HEK293T (cell line): ENCODE measurements at regions not wholly inside any gene's neighbourhood (a gene's known extent, or its start where the extent isn't known, plus 50 kb on each side); places are given as distances from the start of the nearest gene placed in this dataset.

Source experiments
- ARNT ChIP-seq: fragments of 450-650 bp; IDR thresholded peaks from 2 replicates; pipeline ENCODE4 v1.6.1; 2017; ENCODE audit warnings: mild to moderate bottlenecking
- BHLHE40 ChIP-seq: fragments of 450-650 bp; IDR thresholded peaks from 2 replicates; pipeline ENCODE4 v1.6.1; 2016; ENCODE audit warnings: mild to moderate bottlenecking, moderate library complexity, borderline replicate concordance
- FOXK2 ChIP-seq: fragments of 450-650 bp; IDR thresholded peaks from 2 replicates; pipeline ENCODE4 v1.6.1; 2016; ENCODE audit warnings: mild to moderate bottlenecking
- FOXM1 ChIP-seq: fragments of 450-650 bp; IDR thresholded peaks from 2 replicates; pipeline ENCODE4 v1.6.1; 2017; ENCODE audit warnings: mild to moderate bottlenecking, borderline replicate concordance
- HDGF ChIP-seq: fragments of 450-650 bp; IDR thresholded peaks from 2 replicates; pipeline ENCODE4 v1.6.1; 2017; ENCODE audit warnings: antibody characterized with exemption, borderline replicate concordance
- L3MBTL2 ChIP-seq: fragments of 450-650 bp; conservative IDR thresholded peaks from 2 replicates; pipeline ENCODE4 v1.6.1; 2016; ENCODE audit warnings: mild to moderate bottlenecking
- NFRKB ChIP-seq: fragments of 450-650 bp; IDR thresholded peaks from 2 replicates; pipeline ENCODE4 v1.6.1; 2016; ENCODE audit warnings: mild to moderate bottlenecking, moderate library complexity
- SP1 ChIP-seq: fragments of 450-650 bp; IDR thresholded peaks from 2 replicates; pipeline ENCODE4 v1.6.1; 2017
- SUZ12 ChIP-seq: fragments of 450-650 bp; IDR thresholded peaks from 2 replicates; pipeline ENCODE4 v1.6.1; 2016; ENCODE audit warnings: mild to moderate bottlenecking
- TARDBP ChIP-seq: fragments of 450-650 bp; IDR thresholded peaks from 2 replicates; pipeline ENCODE4 v1.6.1; 2016
- ZNF384 ChIP-seq: fragments of 450-650 bp; IDR thresholded peaks from 2 replicates; pipeline ENCODE4 v1.6.1; 2016
- TF ChIP-seq, protein P1 (sequence below): fragments of 450-650 bp; IDR thresholded peaks from 2 replicates; pipeline ENCODE4 v1.6.1; 2016

DNA sequence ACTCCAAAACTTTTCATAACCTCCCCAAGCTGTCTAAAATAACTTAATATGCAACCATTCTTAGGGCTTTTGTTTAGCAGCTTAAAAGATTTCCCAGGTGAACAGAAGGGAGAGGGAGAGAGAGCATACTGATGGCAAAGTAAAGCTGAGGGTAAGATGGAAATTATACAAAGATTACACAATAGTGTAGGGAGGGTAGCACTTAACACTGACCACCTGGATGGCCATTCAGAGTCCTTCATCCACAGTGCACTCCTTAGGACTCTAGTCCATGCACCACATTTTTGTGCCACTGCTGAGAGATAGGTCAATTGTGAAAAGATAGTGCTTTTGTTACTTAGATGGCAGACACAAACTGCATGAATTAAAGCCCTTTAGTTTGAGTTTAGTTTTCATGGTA is 574.6 kb downstream of the LMO4 start:
- TF ChIP-seq, protein P1, sequence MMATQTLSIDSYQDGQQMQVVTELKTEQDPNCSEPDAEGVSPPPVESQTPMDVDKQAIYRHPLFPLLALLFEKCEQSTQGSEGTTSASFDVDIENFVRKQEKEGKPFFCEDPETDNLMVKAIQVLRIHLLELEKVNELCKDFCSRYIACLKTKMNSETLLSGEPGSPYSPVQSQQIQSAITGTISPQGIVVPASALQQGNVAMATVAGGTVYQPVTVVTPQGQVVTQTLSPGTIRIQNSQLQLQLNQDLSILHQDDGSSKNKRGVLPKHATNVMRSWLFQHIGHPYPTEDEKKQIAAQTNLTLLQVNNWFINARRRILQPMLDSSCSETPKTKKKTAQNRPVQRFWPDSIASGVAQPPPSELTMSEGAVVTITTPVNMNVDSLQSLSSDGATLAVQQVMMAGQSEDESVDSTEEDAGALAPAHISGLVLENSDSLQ: no peak
- no peak for TF ChIP-seq TARDBP
- no peak for TF ChIP-seq SUZ12
- no peak for TF ChIP-seq SP1
- TF ChIP-seq BHLHE40: no peak
- TF ChIP-seq HDGF: no peak
- no peak for TF ChIP-seq ARNT
- TF ChIP-seq FOXM1: no peak
- no peak for TF ChIP-seq ZNF384
- TF ChIP-seq FOXK2: no peak
- no peak for TF ChIP-seq L3MBTL2
- TF ChIP-seq NFRKB: no peak
